Brain microvascular endothelial cell (primary cell): ENCODE measurements at regions not wholly inside any gene's neighbourhood (a gene's known extent, or its start where the extent isn't known, plus 50 kb on each side); places are given as distances from the start of the nearest gene placed in this dataset.

Experiments used
- DNase-seq: peaks from one replicate; pipeline ENCODE4 v3.0.0-alpha.2; 2020
- H3K27ac ChIP-seq: fragments of 250-450 bp; sonication (Bioruptor Pico); 2 replicates; pipeline ENCODE4 v1.5.1; 2020; ENCODE audit warnings: mild to moderate bottlenecking, moderate library complexity
- H3K27me3 ChIP-seq: fragments of 250-450 bp; sonication (Bioruptor Pico); replicated peaks from 2 replicates; pipeline ENCODE4 v1.5.1; 2020; ENCODE audit warnings: mild to moderate bottlenecking
- H3K36me3 ChIP-seq: fragments of 250-450 bp; sonication (Bioruptor Pico); replicated peaks from 2 replicates; pipeline ENCODE4 v1.5.1; 2020; ENCODE audit warnings: mild to moderate bottlenecking
- H3K4me3 ChIP-seq: 2 replicates; pipeline ENCODE4 v1.5.1; 2011; ENCODE audit warnings: low read depth, mild to moderate bottlenecking, control low read depth, low read length, moderate library complexity
- in situ Hi-C: cut with HindIII; loops from 2 replicates; pipeline ENCODE4 v1.10.0; 2017; ENCODE audit warnings: low sequenced_read_pairs, low pct_ligation_motif_present
- TF ChIP-seq, protein P1 (sequence below): IDR thresholded peaks from 2 replicates; pipeline ENCODE4 v1.5.1; 2011; ENCODE audit warnings: low read depth, mild to moderate bottlenecking, moderate library complexity, low read length, control low read depth, inconsistent platforms; ENCODE audit errors: missing control alignments

DNA sequence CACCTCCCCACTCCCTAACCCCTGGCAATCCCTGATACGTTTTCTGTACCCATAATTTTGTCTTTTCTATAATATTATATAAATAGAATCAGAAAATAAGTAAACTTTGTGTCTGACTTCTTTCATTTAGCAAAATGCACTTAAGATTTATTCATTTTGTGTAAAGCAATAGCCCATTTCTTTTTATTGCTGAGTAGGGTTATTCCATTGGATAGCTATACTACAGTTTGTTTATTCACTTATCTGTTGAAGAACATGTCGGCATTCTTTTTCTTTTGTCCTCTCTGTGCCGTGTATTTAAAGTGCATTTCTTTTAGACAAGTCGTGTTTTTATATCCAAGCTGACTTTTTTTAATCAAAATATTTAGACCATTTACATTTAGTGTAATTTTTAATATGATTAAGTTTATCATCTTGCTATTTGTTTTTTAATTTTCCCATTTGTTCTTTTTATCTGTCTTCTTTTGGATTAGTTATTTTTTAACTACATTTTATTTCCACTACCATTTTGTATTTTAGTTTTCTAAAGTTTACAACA, 176.4 kb upstream of the TSHZ3 start:
- Histone ChIP-seq H3K4me3 (no peak overlapping the region), H3K36me3 (no peaks in the 10 kb centered on the region), H3K27ac (no peak overlapping the region), H3K27me3 (no peaks in the 10 kb centered on the region)
- TF ChIP-seq, protein P1, sequence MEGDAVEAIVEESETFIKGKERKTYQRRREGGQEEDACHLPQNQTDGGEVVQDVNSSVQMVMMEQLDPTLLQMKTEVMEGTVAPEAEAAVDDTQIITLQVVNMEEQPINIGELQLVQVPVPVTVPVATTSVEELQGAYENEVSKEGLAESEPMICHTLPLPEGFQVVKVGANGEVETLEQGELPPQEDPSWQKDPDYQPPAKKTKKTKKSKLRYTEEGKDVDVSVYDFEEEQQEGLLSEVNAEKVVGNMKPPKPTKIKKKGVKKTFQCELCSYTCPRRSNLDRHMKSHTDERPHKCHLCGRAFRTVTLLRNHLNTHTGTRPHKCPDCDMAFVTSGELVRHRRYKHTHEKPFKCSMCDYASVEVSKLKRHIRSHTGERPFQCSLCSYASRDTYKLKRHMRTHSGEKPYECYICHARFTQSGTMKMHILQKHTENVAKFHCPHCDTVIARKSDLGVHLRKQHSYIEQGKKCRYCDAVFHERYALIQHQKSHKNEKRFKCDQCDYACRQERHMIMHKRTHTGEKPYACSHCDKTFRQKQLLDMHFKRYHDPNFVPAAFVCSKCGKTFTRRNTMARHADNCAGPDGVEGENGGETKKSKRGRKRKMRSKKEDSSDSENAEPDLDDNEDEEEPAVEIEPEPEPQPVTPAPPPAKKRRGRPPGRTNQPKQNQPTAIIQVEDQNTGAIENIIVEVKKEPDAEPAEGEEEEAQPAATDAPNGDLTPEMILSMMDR = no peak
- in situ Hi-C loops = no loop called here
- DNase-seq = no peak

DNA sequence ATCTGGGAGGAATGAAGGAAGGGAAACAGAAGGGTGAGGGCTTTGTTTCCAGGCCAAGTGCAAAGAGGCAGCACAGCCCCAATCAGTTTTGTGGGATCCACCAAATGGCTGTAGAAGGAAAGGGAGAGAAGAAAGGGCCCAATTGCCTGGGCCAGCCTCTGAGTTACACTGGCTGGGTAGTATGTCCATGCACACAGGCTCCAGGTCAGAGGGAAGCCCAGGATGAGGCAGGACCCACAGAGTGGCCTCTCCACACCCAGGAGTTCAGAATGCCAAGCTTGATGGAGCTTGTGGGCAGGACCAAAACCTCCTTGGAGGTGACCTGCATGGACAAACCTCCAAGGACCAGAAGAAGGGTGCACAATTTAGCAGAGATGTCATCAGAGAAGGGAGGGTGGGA, 178.2 kb upstream of the TSHZ3 start:
- DNase-seq = no peak
- H3K4me3 ChIP-seq = no peak overlapping the region
- TF ChIP-seq, protein P1 = no peak
- no peak overlapping the region for H3K27ac ChIP-seq
- H3K36me3 ChIP-seq = no peaks in the 10 kb centered on the region
- in situ Hi-C loops = no loop called here
- H3K27me3 ChIP-seq = no peaks in the 10 kb centered on the region

DNA sequence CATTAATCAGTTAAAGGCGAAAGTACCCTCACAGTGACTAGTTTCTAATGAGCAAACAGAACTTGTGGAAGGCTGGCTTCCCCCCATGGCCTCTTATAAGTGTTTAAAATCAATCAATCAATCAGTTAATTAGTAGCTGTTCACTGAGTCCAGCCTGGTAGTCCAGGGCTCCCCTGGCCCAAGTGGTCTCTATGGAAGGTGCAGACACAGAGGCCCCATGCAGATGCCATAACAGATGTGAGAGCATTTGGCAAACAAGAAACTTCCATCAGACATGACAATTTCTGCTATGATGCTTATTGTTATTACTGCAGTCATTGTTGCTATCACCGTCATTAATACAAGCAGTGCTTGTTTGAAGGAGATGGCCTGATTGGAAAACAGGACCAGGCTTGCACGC, 179.0 kb upstream of the TSHZ3 start:
- Histone ChIP-seq H3K36me3 (no peaks in the 10 kb centered on the region), H3K4me3 (no peak overlapping the region), H3K27ac (no peak overlapping the region), H3K27me3 (no peaks in the 10 kb centered on the region)
- in situ Hi-C loops = no loop called here
- no peak for DNase-seq
- TF ChIP-seq, protein P1 = no peak

DNA sequence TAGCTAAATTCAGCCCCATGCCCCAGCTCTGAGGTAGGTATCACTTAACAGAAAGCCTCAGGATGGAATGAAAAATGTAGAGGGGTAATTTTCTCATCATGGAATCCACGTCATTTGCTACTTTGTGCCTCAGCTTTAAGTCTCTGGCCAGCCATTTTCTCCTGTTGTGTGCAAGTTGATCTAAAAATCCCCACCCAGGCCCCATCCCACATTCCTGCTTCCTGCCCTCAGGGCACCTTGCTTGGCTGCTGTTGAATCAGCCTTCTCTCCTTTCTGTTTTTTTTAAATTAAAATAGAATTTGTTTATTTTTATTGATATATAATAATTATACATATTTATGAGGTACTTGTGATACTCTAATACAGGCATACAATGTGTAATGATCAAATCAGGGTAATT, 179.9 kb upstream of the TSHZ3 start:
- TF ChIP-seq, protein P1 = no peak
- in situ Hi-C loops = no loop called here
- no peak overlapping the region for H3K27ac ChIP-seq
- no peak overlapping the region for H3K4me3 ChIP-seq
- DNase-seq = no peak
- H3K36me3 ChIP-seq = no peaks in the 10 kb centered on the region
- no peaks in the 10 kb centered on the region for H3K27me3 ChIP-seq

DNA sequence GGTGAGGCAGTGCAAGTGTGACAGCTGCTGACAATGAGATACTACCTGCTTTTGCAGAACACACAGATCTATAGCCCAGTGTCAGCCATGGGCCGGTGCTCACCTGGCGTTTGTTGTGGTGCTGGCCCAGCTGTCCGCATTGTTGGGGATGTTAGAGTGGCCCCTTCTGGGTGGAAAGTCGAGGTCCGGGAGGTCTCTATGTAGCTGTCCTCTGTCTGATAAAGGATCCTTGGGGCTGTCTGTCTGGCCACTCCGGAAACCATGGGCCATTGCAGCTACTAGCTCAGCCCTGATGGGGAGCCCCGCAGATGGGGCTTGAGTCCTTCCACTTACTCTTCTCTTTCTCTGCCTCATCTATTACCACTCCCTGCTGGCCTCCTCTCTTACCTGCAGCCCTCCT, 181.5 kb upstream of the TSHZ3 start:
- no peaks in the 10 kb centered on the region for H3K27me3 ChIP-seq
- TF ChIP-seq, protein P1 = no peak
- no peaks in the 10 kb centered on the region for H3K36me3 ChIP-seq
- in situ Hi-C loops = no loop called here
- H3K4me3 ChIP-seq = no peak overlapping the region
- DNase-seq = no peak
- H3K27ac ChIP-seq = no peak overlapping the region

DNA sequence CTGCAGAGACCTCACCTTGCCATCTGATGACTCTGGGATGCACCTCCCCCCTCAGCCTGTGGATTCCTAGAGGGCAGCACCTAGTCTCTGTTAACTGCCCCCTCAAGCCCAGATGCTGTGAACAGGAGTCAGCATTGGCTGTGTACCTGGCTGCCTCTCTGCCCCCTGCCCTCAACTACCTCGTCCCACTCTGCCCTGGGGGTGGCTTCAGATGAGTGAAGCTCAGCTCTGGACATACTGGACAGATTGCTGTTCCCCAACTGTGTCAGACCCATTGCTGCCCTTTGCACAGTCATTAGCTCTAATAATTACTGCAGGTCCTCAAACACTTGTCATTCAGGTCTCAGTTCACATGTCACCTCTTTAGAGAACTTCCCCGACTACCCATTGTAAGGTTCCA, 182.1 kb upstream of the TSHZ3 start:
- TF ChIP-seq, protein P1 = no peak
- Histone ChIP-seq H3K27me3 (no peaks in the 10 kb centered on the region), H3K36me3 (no peaks in the 10 kb centered on the region), H3K27ac (no peak overlapping the region), H3K4me3 (no peak overlapping the region)
- in situ Hi-C loops = no loop called here
- DNase-seq = no peak
